HAP-1 (cell line): ENCODE measurements at regions not wholly inside any gene's neighbourhood (a gene's known extent, or its start where the extent isn't known, plus 50 kb on each side); places are given as distances from the start of the nearest gene placed in this dataset.

Source experiments
- DNase-seq, 2 experiments: peaks; one replicate each; pipeline ENCODE4 v3.0.0-alpha.2; 2016 to 2020; ENCODE audit warnings: low spot score in 2 of 2
- H3K27me3 ChIP-seq: fragments of 250-450 bp; sonication (Bioruptor Pico); 2 replicates; pipeline ENCODE4 v1.5.1; 2020; ENCODE audit warnings: low read depth, mild to moderate bottlenecking, moderate library complexity
- H3K36me3 ChIP-seq: fragments of 250-450 bp; sonication (Bioruptor Pico); replicated peaks from 2 replicates; pipeline ENCODE4 v1.5.1; 2020; ENCODE audit warnings: mild to moderate bottlenecking
- H3K4me1 ChIP-seq: fragments of 250-450 bp; sonication (Bioruptor Pico); 2 replicates; pipeline ENCODE4 v1.5.1; 2020; ENCODE audit warnings: mild to moderate bottlenecking
- H3K4me3 ChIP-seq: fragments of 250-450 bp; sonication (Bioruptor Pico); 2 replicates; pipeline ENCODE4 v1.5.1; 2020; ENCODE audit warnings: mild to moderate bottlenecking, moderate library complexity
- H3K9me3 ChIP-seq: fragments of 250-450 bp; sonication (Bioruptor Pico); 2 replicates; pipeline ENCODE4 v1.5.1; 2020; ENCODE audit warnings: mild to moderate bottlenecking, moderate library complexity
- in situ Hi-C: fragments of 300-500 bp; cut with MboI; formaldehyde crosslinking; loops from 3 replicates; pipeline ENCODE4 v1.14.3; 2020; ENCODE audit warnings: low sequenced_read_pairs, inconsistent platforms, mixed read lengths

DNA sequence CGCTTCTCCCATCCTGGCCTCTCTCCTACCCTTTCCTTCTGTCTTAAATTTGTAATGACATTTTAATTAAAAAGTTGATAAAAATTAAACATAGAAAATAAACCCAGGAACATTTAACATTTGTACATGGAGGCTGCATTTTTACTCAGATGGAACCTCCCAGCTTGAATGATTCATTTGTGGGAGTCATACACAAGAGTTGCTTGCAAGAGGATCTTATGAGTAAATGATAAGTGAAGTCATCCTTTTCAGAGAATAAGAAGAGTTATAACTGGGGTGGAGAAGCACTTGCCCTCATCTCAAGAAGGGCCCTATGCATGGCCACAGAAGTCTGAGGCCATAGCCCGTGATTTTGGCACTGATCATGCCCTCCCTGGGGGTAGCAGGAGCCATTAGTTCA is 482.9 kb upstream of the BOD1L1 start:
- Histone ChIP-seq H3K4me1 (no peaks in the 10 kb centered on the region), H3K9me3 (no peaks in the 10 kb centered on the region), H3K4me3 (no peak overlapping the region), H3K27me3 (no peaks in the 10 kb centered on the region), H3K36me3 (no peaks in the 10 kb centered on the region)
- DNase-seq = no peak
- in situ Hi-C loops = no loop called here

DNA sequence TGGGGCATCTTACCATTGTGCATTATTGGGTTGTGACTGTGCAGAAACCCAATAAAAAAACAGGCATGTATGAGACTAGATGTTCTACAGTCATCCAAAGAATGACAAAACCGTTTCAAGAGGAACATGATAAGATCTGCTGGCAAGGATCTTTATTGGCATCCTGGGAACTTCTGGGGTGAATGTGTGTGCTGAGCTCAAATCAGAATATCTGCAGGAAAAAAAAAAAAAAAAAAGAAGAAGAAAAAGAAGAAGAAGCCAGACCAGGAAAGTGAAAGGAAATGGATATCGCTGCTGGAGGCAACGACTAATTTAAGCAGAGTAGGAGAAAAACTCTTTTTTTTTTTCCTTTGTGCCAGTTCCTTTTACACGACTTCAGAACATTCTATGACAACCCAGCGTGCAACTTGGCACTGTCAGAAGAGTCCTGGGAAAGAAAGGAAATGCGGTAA is 484.2 kb upstream of the BOD1L1 start:
- no peak for DNase-seq

DNA sequence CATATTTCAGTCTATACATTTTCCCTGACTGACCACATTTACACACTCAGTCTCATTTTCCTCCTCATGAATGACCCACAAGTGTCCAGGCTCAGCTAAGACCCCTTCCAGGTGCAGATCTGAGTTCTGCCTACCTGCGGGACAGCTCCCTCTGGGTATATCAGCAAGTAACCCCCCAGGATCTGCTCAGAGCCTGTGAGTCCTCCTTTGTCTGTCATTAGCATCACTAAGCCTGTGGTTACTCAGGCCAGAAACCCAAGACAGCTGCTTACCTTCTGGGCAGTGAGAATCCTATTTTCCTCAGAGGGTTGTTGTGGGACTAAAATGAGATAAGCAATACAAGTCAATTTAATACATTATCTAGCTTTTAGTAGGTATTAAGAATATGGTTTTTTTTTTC is 487.6 kb upstream of the BOD1L1 start:
- H3K9me3 ChIP-seq = no peaks in the 10 kb centered on the region
- H3K36me3 ChIP-seq = no peaks in the 10 kb centered on the region
- H3K4me1 ChIP-seq = no peaks in the 10 kb centered on the region
- H3K27me3 ChIP-seq = no peaks in the 10 kb centered on the region
- DNase-seq = no peak
- H3K4me3 ChIP-seq = no peak overlapping the region
- in situ Hi-C loops = no loop called here

More for the DNA sequence above, 484.2 kb upstream of the BOD1L1 start:
- H3K9me3 ChIP-seq = no peaks in the 10 kb centered on the region
- no peaks in the 10 kb centered on the region for H3K36me3 ChIP-seq
- no peak overlapping the region for H3K4me3 ChIP-seq
- in situ Hi-C loops = no loop called here
- no peaks in the 10 kb centered on the region for H3K4me1 ChIP-seq
- H3K27me3 ChIP-seq = no peaks in the 10 kb centered on the region

DNA sequence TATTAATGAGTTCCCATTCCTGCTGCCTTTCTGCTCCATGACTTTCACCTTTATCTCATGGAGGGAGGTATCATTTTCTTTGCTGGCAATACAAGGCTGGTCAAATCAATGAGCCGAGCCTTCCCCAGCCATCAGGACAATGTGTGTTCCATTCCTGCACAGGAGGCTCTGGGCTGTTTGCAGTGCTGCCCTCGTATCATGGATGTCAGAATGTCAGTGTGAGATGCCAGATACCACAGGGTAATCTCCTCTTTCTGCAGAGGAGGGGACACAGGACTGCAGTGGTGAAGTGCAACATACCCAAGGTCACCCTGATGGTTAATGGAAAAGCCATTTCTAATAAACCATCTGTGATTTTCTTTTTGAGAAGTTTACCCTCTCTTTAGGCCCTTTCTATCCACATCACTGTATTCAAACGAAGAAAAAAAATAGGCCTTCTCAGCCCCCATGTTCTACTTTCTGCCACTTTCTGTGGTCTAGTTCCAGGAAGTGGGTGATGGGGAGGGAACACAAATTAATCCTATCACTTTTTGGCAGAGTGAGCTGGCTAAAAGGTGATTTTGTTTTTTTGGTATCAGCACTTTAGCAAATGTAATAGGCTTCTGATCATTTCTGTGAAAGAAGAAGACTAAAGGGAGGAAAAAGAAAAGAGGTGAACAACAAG is 490.2 kb upstream of the BOD1L1 start:
- no peak for DNase-seq
- in situ Hi-C loops = no loop called here
- H3K4me3 ChIP-seq = no peak overlapping the region

DNA sequence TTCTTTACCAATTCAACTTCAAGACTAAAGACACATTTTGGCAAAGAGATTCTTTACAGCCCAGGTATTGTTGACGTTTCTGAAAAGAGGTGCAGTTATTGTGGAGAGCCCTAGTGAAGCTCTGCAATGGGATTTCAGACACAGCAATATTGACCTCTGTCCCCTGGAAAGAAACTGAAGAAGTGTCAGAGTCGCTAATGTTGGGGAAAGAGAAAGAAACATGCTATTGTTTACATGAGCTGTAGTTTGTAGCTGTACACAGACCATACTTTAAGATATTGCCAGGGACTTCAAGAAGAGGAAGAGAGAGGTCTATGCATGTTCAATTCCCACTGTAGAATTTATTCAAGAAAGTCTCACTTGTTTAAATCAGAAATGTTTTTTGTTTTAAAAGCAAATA is 497.3 kb upstream of the BOD1L1 start:
- Histone ChIP-seq H3K27me3 (no peaks in the 10 kb centered on the region), H3K4me1 (no peaks in the 10 kb centered on the region), H3K4me3 (no peak overlapping the region), H3K9me3 (no peaks in the 10 kb centered on the region), H3K36me3 (no peaks in the 10 kb centered on the region)
- DNase-seq = no peak
- in situ Hi-C loops = no loop called here

More for the DNA sequence above, 490.2 kb upstream of the BOD1L1 start:
- H3K9me3 ChIP-seq = no peaks in the 10 kb centered on the region
- no peaks in the 10 kb centered on the region for H3K4me1 ChIP-seq
- H3K27me3 ChIP-seq = no peaks in the 10 kb centered on the region
- H3K36me3 ChIP-seq = no peaks in the 10 kb centered on the region

DNA sequence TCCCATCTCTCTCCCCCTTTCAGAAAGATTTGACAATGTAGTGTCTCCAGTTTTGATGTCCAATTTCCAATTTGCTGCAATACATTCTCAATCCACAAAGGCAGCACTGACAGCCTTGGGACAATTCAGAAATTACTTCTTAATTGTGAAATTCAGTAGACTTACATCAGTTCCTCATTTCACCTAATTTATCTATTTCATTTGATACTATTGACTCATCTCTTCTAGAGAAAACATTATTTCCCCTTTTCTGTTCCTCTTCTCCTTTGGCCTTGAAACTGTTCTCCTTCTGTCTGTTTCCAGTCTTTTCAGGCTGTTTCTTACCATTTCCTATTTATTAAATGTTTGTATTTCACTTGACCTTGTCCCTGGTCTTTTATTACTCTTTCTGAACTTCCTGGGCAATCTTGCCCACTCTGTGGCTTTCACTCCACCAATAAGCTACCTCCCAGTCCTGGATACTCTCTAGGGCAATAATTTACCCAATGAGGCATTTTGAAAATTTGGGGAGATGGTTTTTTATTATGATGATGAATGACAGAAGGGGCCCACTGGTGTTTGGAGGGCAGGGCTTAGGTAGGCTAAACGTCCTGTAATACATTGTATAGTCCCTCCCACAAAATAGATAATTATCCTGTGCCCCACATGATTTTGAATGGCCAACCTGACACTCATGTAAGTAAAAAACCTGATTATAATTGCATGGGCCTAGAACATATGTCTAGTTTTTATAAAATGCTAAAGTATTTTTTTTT is 498.0 kb upstream of the BOD1L1 start:
- H3K4me1 ChIP-seq = no peaks in the 10 kb centered on the region
- H3K27me3 ChIP-seq = no peaks in the 10 kb centered on the region
- H3K4me3 ChIP-seq = no peak overlapping the region
- DNase-seq = no peak
- in situ Hi-C loops = no loop called here
- no peaks in the 10 kb centered on the region for H3K36me3 ChIP-seq
- no peaks in the 10 kb centered on the region for H3K9me3 ChIP-seq

DNA sequence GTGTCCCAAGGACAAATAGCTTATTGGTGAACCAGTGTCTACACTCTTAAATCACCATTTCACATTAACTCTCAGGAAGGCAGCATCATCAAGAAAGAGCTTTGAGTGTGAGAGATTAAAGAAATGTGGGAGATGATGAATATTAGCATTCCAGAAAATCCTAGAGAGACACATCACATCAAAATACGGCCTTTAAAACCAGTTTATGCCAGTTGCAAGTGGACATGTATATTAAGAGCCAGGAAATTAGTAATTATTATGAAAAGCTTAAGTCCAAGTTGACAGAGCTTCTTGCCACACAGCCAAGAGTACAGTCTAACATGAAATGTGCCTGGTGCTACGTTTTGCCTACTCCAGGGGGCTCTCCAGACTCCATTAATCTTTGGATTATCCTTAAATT is 503.0 kb upstream of the BOD1L1 start:
- H3K9me3 ChIP-seq = no peaks in the 10 kb centered on the region
- H3K36me3 ChIP-seq = no peaks in the 10 kb centered on the region
- H3K4me3 ChIP-seq = no peak overlapping the region
- no peaks in the 10 kb centered on the region for H3K4me1 ChIP-seq
- H3K27me3 ChIP-seq = no peaks in the 10 kb centered on the region
- in situ Hi-C loops = no loop called here
- DNase-seq = no peak

DNA sequence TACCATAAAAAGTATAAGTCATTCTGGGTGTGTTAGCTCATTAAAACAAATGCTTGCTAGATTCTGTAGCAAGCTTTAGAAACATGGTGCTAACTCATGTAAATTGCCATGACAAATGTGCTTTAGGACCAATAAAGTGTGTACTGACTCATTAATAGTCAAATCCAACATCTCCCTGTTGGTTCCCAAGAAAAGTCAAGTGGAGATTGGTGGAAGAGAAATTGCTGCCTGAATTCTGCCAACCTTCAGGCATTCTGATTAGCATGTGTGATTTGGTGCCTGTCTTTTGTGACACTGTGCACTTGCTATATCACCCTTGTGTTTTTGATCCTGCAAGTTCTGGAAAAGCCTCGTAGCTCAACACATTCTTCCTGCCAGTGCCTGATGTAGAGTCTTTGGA is 503.8 kb upstream of the BOD1L1 start:
- in situ Hi-C loops = no loop called here
- H3K36me3 ChIP-seq = no peaks in the 10 kb centered on the region
- H3K4me3 ChIP-seq = no peak overlapping the region
- H3K9me3 ChIP-seq = no peaks in the 10 kb centered on the region
- no peak for DNase-seq
- no peaks in the 10 kb centered on the region for H3K4me1 ChIP-seq
- H3K27me3 ChIP-seq = no peaks in the 10 kb centered on the region

DNA sequence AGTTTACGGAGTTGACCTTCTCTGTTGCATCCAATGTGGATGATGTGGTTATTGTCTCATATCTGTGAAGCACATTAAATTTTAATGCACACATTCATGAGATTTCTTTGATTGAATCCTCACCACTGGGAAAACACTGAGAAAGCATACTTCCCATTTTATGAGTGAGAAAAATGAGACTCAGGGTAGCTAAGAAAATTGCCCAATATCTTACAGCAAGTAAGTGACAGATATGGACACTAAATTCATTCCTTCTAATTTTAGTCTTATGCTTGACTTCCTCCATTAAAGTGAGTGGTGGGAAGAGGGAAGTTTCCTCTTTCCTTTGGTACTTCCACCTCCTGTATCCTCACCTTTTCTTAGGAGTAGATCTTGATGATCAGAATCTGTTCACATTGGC is 504.8 kb upstream of the BOD1L1 start:
- no peak overlapping the region for H3K4me3 ChIP-seq
- no peak for DNase-seq
- no peaks in the 10 kb centered on the region for H3K4me1 ChIP-seq
- in situ Hi-C loops = no loop called here
- H3K27me3 ChIP-seq = no peaks in the 10 kb centered on the region
- H3K36me3 ChIP-seq = no peaks in the 10 kb centered on the region
- H3K9me3 ChIP-seq = no peaks in the 10 kb centered on the region

DNA sequence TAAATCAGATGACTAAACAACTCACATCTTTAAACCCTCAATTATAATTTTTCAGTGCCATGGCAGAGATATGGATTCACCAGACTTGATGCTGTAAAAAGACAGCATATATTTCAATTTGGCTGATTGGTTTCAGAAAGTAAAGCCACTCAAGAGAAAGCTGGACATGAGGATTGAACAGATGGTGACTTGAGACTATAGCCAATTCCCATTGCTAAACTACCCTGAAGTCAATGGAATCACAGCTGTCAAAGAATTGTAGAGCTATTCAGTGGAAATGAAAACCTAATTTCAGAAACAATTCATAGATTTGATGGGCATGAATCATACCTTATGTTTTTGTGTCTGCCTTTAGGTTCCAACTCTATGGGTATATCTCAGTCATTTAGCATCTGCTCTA is 510.6 kb upstream of the BOD1L1 start:
- H3K4me1 ChIP-seq = no peaks in the 10 kb centered on the region
- no peak for DNase-seq
- no peaks in the 10 kb centered on the region for H3K27me3 ChIP-seq
- no peaks in the 10 kb centered on the region for H3K36me3 ChIP-seq
- no peak overlapping the region for H3K4me3 ChIP-seq
- in situ Hi-C loops = no loop called here
- H3K9me3 ChIP-seq = no peaks in the 10 kb centered on the region

DNA sequence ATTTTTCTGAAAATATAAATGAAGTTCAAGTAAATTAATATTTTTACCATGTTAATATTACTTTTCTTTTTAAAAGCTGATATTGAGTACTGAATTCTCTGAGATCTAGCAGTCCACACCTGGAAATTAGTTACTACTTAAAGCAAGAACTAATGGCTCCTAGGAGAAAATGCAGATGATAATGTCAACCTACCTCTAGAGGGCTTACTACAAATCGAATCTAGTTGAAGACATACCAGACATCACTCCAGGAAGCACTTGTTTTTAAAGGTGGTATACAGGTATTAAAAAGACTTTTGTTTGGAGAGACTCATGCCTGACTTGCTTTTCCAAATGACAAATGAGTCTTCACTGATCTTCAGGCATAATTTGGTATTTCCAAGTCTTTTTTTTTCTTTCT is 516.4 kb upstream of the BOD1L1 start:
- Histone ChIP-seq H3K9me3 (no peaks in the 10 kb centered on the region), H3K4me3 (no peak overlapping the region), H3K4me1 (no peaks in the 10 kb centered on the region), H3K36me3 (no peaks in the 10 kb centered on the region), H3K27me3 (no peaks in the 10 kb centered on the region)
- no peak for DNase-seq
- in situ Hi-C loops = no loop called here

DNA sequence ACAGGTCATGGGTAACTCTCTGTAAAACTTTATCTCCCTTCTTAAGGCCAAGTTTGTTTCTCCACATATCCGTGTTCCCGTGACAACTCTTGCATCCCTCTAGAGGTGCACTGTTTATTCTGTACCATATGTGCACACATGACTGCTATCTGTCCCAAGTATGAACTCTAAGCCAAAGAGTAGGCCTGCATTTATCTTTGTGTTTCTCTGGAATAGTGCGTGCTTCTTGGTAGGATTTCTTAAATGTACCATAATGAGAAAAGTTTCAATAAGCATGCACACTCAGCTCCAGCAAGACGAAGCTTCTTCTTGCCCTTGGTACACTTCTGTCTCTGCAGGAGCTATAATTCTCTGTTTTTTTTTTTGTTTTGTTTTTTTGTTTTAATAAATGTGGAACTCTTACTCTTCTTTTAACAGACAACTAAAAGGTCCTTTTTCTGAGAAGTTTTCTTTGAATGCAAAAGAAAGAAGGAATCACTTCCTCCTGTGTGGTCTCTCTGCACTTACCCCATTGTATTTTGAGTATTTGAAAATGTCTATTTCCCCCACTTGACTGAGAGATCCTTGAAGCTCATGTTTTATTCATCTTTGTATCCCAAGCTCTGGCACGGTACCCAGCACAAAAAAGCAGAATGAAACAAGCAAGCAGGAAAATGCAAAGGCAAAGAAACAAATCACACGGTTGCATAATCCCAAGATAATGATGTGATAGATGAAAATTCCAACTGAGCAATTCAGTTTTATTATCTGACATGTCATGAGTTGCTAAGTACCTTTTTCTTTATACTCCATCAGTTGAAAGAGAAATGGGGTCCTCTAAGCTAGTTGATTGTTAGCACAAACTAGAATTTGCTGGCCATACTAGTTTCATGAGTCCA is 521.9 kb upstream of the BOD1L1 start:
- H3K4me3 ChIP-seq = no peak overlapping the region
- no peak for DNase-seq
- no peaks in the 10 kb centered on the region for H3K36me3 ChIP-seq
- H3K4me1 ChIP-seq = no peaks in the 10 kb centered on the region
- in situ Hi-C loops = no loop called here
- no peaks in the 10 kb centered on the region for H3K9me3 ChIP-seq
- no peaks in the 10 kb centered on the region for H3K27me3 ChIP-seq

DNA sequence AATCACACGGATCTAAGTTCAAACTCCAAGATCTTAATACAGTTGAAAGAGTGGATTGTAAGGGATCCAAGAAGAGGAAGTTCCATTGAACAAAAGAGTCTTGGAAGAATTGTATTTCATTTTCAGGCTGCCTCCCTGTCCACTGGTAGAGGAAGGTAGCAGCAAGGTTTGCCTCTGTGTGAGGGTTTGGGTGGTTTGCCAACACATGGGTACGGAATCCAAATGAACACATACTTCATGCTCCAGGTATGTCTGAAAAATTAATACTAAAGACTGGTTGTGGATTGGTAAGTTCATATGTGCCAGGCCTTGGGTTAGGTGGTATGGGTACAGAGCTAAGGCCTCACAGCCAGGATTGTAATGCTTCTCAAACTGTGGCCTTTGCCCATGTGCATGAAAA is 523.6 kb upstream of the BOD1L1 start:
- Histone ChIP-seq H3K4me1 (no peaks in the 10 kb centered on the region), H3K4me3 (no peak overlapping the region), H3K27me3 (no peaks in the 10 kb centered on the region), H3K9me3 (no peaks in the 10 kb centered on the region), H3K36me3 (no peaks in the 10 kb centered on the region)
- in situ Hi-C loops = no loop called here
- no peak for DNase-seq
